HG02642 (cell line): ENCODE measurements at regions not wholly inside any gene's neighbourhood (a gene's known extent, or its start where the extent isn't known, plus 50 kb on each side); places are given as distances from the start of the nearest gene placed in this dataset.

ENCODE experiments used
- ATAC-seq: cut with Tn5 transposase; IDR thresholded peaks from one replicate; pipeline ENCODE4 v1.9.1; 2021; ENCODE audit warnings: mild to moderate bottlenecking; ENCODE audit not compliant: unreplicated experiment, poor library complexity

DNA sequence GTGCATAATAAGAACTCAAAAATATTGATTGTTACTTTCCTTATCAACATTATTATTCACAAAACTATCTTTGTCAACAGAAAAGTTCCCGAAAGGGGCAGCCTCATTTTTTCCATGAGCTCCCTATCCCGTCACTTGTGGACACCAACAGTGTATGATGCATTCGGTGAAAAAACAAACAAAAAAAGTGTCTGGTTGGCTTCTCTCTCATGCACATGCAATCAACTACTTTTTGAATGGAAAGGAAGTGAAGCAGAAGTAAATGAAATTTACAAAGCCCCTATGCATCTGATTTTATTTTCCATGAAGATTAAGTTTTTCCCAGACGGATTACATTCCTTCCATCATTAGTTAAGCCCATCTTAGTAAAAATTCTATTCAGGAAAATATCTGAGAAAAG is 526.9 kb downstream of the RFC3 start:
- no peak for ATAC-seq

DNA sequence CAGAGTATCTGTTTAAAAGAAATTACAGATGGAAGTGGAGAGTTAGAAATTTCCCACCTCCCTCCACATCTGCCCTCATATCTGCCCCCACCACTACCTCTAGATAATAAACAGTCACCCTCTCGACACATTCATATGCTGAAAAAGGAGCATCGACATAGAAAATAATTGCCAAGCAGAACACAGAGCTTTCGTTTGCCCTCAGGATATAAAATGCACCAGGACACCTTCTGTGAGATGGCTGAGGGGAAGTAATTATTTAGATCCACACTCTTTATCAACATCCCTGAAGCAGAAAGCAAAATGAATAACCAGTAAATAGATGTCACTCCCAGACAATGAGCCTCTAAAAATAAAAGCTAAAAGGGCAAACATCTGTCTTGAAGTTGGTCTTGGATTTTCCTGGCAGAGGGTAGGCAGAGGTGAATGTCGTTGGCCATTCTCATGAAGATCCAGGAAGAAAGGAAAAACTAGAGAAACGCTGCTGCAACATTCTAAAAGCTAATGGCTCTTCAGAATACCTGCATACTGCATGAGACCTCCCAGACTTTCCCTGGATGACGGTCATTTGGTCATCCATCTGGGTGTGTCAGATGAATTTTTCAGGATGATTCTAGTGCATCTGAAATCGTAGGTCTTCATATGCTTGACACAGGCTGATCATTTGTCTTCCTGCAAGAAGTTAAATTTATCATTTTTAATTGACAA is 527.5 kb downstream of the RFC3 start:
- ATAC-seq, result no peak

DNA sequence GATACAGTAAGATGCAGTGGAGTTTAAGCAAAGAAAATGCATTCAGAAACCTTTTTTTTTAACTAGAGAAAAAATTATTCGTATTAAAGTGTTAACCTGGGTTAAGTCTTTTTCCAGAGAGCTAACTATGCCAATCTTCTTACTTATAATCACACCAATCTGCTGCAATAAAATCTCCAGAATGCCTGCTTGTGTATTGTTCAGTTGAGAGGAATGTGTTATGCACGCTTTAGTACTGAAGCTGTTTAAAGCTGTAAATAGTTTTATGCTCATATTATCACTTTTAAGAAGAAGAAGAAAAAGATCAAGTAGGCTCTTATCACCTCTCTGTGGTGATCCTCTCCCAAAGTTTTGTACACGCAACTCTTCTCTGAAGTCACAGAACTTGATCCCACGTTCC is 528.7 kb downstream of the RFC3 start:
- no peak for ATAC-seq

DNA sequence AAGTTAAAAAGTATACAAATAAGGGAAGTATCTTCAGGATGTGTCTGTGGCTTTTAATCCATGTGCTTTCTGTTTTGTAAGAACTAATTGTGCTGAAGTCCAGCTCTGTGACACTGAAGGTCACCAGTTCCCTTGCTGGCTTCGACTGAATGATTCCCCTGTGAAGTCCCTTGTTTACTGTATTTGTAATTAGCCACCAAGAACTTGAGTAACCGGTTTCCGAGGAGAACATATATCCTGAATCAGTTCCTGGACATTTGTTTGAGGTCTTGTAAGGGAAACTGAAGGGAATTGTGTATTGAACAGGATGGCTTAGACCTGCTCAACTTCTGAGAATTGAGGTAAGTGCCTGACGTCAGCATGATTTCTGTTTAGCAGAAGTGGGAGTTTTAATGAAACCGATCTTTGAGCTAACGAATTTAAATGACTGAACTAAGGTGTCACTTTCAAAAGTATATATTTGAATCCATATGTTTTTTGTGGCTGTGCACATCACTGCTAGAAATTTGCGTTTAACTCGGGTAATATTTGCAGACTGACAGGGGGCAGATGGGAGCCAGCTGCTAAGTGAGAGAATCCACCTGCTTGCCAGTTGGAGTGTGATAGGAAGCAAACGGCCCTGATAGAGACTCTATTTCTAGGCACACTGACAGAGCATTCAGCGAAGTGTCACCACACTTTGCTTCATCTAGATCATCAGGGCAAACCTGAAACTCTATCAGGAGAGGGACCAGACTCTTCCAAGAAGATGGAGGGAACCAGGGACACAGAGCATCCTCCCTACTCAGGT is 530.0 kb downstream of the RFC3 start:
- no peak for ATAC-seq

DNA sequence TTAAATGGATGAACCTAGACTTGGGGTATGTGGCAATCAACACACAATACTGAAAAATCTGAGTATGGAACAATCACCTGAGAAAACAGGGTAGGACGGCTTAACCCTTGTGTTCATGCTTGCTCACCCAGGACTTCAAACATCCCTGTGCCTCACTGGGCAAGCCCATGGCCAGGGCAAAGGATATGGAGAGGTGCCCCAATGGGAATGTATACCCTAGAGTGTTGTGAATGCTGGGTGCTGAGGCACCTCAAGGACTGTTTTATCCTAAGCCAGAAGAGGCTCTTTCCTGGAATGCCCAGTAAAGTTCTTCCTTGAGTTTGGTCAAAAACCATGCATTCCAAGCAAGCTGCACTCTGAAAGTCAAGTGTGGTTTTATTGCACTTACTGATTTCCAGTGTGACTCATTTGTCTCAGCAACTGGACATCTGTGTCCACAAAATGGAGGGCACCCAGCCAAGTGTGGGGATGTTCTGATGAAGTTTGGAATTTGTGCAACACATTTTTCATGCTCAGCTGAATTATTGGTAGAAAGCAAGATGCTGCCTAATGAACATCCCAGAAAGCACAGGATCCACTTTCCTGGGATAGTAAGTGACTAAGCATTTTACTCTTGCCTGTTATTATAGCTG is 531.3 kb downstream of the RFC3 start:
- ATAC-seq, result no peak

DNA sequence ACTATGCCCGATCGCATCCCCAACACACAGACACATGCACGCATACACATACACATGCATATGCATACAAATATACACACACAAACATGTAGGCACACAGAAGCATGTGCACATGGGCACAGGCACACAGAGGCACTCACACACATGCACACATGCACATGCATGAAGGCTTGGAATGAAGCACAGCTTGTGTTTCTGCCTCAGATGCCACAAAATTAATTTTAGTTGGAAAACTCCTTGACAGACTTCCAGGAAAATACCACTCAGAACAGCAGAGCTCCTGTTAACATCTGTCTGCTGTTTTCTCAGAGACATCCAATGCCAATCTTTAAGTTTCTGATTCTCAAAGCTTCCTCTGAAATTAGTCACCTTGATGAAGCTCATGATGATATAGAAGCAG is 532.7 kb downstream of the RFC3 start:
- no peak for ATAC-seq

DNA sequence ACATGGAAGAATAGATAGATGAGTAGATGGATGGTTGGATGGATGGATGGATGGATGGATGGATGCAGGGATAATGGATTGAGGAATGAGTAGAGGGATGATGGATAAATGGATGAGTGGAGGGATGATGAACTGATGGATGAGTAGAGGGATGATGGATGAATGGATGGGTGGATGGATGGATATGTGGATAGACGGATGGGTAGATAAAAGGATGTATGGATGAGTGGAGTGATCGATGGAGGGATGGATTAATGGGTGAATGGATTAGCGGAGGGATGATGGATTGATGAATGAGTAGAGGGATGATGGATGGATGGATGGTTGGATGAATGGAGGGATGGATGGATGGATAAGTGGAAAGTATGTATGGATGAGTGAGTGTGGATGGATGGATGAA is 533.2 kb downstream of the RFC3 start:
- no peak for ATAC-seq

DNA sequence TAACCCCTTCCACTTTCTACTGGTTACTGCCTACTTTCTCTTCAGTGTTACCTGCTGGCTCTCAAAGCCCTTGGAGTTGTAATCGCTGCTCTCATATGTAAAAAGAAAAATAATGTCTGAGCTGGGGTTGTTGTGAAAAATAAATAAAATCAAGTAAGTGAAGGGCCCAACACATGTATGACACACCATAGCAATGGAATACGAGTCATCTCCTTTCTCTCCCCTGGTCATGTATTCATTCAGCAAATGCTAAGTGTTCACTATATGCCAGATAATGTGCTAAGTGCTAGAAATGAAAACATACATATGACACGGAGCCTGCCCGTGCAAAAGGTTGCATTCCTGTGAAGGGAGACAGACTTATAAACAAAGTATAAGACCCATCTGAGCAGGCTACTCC is 535.0 kb downstream of the RFC3 start:
- ATAC-seq, result no peak

DNA sequence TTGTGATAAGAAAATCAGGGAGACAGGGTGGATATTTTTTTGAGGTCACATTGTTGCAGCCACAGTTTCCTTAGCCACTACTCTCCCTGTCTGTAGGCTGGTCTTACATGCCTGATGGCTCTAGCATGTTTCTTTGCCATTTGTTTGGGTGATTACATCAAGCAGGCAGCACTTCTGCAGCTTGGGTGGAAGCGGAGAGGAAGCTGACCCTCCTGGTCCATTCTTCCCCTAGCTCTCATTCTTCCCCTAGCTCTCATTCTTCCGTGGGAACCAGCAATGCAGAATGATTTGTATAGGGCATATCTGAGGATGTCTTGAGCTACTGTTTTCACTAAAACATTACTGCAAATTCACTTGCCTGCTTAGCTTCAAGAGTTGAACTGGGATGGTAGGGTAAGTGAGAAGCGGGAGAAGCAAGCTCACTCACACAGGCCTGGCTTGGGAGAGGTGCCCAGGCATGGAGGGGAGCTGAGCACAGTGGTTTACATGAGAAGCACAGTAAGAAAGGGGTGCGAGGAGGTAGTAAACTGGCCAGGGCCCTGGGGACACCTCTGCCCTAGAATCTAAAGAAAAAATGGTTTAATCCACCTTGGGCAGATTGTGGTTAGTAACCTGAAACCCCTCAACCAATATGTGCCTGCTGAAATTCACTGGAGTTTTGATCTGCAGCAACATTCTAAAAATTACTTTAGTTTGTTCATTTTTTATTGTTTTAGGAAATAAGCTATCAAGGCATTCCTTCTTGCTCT is 538.9 kb downstream of the RFC3 start:
- no peak for ATAC-seq

DNA sequence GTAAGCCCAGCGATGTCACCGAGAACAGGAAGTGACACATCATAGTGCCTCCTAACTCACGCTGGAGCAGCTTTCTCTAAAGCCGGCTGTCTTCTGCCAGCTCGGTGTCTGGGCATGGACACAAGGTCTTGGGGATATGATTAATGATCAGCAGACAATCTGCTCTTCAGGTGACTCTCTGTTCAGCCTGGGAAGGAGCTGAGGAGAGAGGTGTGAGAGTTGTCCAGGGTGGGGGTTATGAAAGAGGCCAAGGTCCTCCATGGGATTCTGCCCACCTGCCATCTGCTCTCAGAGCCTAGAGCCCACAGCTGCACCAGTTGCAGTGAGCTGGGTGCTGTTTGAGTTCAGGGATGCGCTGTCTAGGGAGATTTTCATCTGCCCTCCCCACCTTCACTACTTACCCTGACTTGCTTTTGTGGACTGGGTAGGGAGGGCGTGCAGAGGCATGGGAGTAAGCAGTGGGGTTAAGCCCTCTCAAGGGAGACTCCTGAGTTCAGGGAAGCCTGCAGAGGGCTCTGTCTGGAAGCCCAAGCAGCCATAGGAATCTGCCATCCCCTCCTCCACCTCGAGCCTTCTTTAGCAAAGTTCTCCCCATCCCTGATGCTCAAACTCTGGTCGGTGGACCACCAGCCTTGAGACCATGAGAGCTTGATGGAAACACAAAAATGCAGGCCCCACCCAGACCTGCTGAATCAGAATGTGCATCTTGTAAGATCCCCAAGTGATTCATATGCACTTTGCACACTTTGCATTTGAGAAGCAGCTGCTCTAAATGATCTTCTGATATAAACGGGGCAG is 539.7 kb downstream of the RFC3 start:
- no peak for ATAC-seq

DNA sequence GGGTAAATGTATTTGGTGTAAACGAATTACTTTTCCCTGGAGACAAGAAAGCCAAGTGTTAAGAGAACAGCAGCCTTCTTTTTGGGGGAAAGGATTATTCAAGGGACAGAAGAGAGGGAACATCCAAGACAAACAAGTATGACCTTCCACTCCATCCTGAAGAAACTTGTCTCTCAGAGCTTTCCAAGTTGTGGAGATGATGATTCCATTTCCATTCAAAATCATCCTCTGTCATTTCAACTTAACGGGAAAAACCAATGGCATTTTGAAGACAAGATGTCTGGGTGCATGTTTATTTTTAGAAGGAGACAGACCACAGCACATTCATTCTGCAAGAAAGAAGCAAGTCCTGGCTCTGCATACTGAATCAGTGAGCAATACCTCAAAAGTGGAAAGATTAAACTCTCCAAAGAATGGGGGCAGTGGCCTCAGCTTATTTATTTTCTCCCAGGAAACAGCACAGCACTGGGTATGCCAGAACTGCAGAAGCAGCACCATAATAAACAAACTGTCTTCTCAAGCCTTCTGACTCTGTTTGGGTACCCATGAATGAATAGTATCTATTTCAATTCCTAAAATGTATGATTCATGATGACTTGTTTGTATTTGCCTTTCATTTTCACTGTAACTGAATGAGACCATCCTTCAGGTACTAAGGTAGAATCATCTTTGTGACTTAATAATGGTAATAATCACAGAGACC is 541.0 kb downstream of the RFC3 start:
- no peak for ATAC-seq

DNA sequence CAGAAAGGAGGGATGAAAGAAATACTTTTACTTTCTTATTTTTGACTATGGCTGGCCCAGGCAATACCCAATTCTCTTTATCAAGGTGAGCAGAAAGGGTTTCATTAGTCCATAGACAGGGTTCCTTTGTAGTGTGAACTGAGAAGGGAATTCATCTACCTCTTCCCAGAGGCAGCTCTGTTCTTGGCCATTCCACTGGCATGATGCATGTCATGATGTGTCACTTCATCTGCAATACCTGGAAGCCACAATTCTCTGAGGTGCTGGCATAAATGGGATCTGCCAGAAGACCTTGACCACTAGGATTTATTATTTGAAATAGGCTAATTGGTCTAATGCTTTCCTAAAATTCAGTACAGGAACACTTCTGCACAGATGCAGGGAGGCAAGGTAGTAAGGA is 542.8 kb downstream of the RFC3 start:
- no peak for ATAC-seq

DNA sequence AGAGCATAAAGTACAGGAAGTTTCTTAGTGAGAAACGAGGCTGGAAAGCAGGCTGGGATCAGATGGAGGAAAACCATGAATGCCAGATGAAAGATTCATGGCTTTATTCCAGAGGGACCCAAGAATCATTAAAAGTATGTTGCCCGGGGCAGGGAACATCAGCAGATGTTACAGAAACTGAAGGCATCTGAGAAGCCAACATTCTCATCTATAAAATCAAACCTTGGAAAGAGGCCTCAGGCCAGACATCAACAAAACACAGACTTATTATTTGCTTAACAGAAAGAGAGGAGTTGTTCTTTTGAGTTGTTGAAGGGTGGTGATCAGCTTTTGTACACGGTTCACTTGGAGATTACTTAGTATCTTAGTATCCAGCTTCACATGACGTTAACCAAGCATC is 543.6 kb downstream of the RFC3 start:
- ATAC-seq, result no peak

DNA sequence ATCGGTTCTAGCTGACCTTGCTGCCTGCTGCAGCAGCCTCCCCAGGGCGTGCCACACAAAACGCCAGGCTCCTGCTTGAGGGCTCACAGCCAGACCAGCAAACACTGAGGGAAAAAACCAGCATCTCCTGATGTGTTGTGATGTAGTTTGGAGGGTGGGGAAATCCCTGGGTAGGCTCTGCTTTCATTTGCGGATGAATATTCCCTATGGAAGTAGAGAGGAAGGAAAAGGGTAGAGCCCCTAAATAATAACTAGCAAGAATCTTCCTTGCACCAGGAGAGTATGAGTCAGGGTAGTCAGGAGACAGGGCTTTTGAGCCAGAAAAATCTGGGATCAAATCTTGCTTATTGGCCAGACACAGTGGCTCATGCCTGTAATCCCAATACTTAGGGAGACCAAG is 545.3 kb downstream of the RFC3 start:
- no peak for ATAC-seq

DNA sequence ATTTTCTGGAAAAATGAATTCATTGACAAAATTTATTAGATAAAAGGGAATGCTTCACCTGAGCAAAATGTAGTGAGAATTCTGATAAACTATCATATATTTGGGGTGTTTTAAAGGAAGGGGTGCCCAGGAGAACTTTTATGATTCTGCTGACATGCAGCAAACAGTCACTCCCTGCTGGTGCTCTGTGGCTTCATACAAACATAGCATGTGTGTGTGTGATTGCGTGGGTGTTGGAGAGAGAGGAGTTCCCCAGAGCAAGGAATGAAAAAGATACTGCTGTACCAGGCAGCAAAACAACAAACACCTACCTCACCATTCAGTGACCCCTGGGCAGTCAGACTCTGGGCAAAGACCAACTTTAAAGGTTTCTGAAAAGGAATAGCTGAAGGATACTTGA is 546.7 kb downstream of the RFC3 start:
- no peak for ATAC-seq

DNA sequence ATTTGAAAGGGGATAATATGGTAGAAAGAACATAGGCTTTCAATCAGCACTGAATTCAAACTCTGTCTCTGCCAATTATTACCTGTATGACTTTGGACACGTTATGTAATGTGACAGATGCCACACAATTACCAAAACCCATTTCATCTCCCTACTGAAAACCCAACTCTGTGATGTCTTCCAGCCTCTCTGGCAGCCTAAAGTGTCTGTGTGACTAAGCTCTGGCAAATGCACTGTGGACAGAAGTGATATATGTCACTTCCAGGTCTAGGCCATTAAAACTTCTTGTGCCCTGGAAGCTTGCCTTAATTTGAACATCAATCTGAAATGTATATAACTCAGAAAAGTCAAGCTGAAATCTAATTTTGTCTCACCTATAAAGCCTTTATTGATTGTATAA is 552.0 kb downstream of the RFC3 start:
- ATAC-seq, result no peak

DNA sequence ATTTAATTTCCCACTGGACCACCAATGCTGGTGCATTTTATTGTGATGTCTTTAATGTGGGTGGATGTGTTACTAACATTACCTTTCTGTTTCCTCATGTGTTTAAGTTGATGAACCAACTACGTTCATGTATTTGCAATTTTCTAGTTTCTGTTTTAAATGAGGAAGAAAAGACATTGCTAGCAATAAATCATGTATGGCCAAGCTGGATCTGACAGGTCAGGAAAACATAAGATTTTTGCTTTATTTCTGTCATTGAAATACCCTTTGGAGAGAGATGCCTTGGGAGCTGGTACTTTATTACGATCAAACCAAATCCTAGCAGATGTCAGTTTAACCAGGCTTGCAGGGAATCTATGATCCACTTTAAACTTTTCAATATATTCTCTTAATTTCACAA is 553.2 kb downstream of the RFC3 start:
- ATAC-seq, result no peak

DNA sequence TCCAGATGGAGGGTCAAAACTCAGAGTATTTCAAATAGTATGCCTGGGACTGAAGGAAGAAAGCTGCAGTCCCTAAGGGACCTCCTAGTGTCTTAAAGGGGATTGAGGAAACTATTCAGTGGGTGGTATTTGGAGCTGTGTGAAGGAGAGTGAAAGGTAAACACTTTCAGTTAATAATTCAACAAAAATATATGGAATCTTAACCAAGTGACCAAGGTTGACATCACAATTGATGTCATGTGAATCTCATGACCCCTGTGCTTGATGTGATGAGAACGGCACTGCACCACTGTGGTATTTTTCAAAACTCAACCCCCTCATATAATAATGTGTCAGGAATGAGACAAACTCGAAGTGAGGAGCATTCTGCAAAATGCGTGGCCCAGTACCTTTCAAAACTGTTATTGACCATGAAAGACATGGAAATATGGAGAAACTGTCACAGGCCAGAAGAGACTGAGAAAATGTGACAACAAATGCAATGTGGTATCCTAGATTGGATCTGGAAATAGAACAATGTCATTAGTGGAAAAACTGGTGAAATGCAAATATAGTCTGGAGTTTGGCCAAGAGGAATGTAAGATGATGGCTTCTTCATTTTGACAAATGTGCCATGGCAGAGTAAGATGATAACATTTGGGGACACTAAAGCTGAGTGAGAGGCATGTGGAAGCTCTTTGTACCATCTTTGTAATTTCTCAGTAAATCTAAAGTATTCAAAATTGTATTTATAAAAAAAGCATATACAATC is 553.9 kb downstream of the RFC3 start:
- ATAC-seq, result no peak

DNA sequence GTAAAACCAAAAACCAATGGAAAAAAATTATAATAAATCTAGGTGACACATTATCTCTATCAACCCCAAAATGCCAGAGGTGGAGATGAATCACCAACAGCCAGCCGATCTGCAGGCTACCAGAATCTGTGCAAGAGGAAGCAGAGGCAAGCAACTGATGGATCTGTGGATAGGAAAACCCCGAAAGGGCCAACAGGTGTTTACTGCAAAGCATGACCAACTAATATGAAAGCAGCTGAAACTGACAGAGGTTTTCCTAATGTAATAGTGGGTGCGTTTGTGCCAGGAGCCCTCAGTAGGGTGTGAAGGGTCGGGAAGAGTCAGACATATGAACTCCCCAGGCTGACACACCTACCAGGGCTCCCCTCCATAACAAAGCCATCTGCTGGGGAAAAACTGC is 554.6 kb downstream of the RFC3 start:
- ATAC-seq, result no peak
